KG1 (cell line): ENCODE measurements at regions not wholly inside any gene's neighbourhood (a gene's known extent, or its start where the extent isn't known, plus 50 kb on each side); places are given as distances from the start of the nearest gene placed in this dataset.

Experiments used
- DNase-seq: peaks from one replicate; lab custom pipeline; 2025; lab: John Stamatoyannopoulos, UW

DNA sequence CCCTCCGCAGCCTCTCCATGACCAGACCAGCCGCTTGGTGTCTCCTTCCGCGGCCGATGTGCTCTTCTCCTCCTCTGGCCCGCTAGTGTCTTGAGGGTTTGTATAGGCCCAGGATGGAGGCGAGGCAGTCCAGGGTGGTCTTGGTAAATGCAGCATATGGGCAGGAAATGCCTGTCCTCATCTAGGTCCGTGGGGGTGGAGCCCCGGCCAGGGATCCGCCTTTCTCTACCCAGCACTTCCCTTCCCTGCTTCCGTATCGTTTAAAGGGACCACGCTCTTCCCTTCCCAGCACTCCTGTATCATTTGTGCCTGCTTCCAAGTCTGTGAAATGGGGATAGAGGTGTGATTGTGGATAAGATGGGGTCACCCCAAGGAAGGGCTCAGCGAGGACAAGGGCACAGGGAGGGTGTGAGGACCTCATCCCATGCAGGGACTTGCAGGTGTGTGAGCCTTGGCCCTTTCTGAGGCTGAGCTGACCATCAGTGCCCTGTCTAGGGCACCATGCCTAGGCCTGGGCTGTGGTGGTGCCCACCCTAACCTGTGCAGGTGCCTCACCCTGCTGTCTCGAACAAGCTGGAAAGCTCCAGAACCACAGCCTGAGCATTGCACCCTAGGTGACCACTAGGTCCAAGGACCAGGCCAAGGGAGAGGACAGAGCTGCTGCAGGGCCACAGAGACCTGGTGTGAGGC is 326.8 kb upstream of the RTL1 start:
- no peak for DNase-seq

DNA sequence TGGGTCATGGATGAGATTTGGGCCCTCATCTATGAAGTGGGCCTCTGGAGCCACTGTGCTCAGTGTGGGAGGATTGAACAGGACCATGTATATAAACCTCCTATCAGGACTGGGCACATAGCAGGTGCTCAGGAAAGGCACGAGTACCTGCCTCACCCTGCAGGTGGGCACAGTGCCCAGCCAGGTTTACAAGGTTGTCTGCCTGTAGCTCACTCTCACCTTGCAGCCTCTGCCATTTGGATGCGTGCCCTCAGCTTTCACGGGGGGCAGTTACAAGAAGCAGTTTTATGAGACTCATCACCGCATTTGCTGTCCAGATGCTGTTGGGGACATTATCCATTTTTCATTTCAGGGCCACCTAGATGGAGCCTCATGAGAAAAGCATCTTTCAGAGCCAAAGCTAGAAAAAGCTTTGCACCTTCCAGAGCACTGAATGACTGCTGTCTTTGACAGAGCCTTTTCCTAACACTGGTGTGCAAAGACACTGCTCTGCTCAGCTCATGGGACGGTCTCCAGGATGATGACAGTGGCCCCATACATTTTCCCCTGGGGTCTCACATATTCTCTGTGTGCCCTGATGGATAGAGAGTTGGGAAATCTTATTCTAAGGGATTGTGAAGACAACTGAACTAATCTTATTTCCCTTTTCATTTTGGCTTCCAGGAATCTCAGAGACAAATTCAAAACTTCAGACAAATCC is 327.5 kb upstream of the RTL1 start:
- DNase-seq = no peak

DNA sequence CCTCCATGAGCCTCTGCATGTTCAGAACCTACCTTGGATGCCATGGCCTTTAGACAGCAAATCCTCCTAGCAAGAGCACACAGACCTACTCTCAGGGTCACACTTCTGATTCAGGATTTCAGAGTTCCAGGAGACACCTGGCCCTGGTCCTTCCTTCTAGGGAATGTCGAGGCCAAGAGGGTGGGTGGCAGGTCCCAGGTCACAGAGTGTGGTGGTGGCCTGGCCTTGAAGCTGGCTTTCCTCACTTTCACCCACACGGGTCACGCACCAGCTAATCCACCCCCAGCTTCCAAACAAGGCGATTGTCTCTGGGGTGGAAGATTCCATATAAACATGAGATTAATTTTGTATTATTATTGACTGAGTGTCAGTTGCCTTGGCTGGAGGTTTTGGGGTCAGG is 328.3 kb upstream of the RTL1 start:
- no peak for DNase-seq

DNA sequence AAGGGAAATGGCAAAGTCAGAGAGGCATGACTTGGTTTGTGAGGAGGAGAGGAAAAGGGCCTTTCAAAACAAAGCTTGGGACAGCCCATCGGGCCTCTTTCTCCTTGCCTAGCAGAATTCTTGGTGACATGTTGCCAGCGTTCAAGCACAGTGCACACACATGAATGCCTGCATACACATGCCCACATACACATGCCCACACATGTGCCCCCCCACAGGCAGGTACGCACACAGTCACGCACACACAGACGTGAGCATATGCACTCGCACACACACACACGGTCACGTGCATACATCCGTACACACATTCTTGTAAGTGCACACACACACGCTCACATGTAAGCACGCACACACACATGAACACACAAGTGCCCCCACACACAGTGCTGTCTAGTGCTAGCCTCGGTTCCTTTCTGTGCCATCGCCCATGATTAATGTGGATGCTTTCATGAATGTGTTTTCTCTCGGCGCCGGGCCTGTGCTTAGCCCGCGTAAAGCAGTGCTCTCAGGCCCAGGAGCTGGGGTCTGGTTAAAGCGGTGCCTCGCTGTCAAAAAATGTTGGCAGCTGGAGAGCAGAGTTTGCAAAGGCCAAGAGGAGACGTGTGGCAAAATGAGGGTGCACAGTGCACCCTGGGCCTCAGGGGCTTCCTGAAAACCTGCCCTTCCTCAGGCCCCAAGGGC is 328.8 kb upstream of the DIO3 start:
- no peak for DNase-seq

DNA sequence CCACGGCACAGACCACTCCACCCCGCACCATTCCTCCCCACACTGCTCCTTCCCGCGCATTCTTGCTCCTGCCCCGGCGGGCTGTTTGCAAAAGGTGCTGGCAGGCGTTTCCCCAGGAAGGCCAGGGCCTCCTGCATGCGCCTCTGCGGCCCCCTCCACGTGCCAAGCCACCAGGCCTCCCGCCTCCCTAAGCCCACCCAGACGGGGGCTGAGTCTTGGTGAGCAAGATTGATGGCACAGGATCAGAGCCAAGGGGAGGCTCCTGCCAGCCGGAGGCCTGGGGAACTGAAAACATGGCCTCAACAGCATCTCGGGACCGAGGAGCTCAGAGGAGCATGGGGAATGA is 328.3 kb upstream of the DIO3 start:
- no peak for DNase-seq

DNA sequence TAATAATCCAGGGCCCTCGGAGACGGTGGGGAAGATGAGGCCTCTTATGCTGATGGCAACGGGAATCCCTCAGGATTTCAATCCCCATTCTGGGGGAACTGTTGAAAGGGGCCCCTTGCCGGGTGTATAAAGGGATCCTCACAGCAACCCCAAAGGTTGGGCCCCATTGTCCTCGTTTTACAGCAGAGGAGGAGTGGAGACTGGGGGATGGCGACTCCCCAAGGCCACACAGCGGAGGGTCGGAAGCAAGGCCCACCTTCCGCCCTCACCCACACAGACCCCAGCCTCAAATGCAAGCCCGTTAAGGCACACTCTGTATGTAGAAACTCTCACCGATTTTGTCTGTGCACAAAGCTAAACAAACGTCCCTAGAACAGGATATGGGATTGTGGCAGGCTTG is 327.9 kb upstream of the DIO3 start:
- no peak for DNase-seq

DNA sequence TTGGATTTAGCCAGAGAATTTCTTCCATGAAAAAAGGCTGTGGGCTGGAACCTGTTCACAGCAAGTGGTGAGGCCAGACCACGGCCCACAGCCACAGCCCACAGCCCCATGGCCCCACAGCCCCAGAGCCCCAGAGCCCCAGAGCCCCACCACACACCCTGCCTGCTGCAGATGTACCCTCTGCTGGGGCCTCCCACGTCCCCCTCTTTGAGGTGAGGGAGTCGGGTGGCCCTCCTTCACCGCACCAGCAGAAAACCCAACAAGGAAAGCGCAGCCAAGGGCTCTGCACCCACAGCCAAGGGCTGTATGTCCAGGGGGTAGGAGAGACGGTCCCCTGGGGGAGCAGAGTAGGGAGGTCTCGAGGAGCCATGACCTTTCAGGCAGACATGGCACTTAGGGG is 327.5 kb upstream of the DIO3 start:
- DNase-seq = no peak

DNA sequence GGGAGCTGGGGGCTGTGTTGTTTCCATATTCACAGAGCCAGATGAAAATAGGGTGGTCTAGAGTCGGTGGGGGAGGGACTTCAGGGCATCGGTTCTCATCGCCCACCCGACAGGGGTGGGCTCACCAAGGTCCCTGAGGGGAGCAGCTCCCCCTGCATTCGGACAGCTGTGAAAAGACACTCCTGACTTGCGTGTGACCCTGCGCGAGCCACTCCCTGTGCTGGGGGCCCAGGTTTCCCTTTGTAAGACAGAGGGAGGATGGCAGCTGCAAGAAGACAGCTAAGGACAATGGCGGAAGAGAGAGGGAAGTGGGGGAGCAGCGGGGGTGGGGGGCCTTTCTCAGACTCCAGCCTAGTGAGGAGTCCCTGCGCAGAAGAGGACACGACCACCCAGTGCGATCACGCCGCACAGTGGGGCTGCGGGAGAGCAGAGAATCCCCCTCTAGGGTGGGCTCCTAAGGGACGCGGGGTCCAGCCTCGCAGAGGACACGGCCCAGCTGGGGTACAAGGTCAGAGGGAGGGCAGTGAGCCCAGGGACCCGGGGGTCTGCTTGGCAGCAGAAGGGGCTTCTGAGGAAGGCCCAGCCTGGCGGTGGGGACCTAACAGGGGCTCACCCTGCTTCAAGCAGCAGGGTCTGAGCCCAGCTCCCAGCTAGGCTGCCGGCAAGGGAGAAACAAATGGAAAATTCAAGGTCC is 326.9 kb upstream of the DIO3 start:
- no peak for DNase-seq

DNA sequence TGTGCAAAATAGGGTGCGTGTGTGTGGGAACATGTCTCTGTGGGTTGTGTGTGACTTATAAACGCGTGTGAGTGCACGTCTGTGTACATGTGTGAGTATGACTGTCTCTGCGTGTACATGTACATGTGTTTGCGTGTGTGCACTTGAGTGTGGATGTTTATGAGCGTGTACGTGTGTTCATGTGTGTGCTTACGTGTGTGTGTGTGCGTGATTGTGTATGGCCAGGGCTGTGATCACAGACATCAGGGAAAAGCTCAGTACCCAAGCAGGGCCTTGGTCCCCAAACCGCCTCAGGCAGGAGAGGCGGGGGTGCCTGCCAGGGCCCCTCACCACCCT is 326.3 kb upstream of the DIO3 start:
- DNase-seq = no peak

DNA sequence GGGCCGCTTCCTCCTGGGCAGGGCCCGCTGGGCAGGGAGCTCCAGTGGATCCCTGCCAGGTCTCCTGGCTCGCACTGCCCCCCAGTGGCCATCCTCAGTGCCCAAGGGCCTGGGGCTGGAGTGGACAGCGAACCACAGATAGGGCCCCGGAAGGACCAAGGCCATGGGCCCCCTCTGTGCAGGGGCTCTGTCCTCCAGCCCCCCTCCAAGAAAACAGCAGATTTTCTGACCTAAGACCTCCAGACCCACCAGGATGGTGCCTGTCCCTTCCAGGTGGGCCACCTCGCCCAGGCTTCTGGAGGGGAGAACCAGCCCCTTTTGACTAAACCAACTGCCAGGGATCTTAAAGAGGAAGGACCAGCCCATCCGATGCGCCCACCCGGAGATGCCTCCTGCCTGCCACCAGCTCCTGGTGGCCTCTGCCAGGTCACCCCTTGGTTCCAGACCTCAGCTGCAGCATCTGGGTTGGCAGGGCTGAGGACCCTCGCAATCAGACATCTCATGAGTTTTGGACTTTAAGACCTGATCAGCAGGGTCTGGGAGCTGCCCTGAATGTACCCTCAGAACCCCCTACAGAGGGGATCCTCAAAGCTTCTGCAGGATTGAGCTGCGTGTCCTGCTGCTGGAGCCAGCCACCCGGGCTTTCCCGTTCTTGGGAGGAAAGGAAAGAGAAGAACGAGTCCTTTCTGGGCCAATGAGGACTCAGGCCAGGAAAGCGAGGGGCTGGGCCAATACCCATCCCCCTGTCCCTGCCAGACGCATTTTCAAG is 325.8 kb upstream of the DIO3 start:
- DNase-seq = no peak

DNA sequence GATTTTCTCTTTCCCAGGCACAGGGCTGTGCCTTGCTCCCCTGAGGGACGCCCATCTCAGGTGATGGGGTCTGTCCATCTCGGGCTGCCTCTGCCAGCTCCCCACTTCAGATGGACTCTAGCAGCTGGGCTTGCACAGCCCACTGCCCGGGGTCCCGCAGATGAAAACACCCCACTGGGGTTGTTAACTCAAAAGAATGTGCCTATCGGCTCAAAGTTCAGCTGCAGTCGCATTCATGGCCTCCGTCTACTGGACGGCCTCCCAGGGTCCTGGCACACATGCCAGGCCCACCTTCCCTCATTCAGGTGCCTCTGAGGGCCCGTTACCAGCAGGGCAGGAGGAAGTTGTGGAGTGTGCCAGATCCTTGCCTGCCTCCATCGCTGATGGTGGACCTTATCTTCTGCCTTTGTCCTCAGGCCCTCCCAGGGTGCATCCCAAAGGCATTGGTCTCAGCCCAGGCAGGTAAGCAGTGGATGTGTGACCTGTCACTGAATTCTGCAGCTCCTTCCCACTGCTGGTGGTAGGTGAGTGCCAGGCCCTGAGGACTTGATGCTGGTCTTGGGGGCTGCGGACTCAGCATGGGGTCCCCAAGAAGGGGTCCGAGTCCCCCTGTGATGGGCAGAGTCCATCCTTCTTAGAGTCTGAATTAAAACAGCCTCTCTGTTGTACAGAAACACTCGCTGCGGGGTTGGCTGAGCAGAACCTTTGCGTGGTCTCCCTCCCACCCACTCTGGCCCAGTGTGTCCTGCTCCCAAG is 324.6 kb upstream of the DIO3 start:
- no peak for DNase-seq

DNA sequence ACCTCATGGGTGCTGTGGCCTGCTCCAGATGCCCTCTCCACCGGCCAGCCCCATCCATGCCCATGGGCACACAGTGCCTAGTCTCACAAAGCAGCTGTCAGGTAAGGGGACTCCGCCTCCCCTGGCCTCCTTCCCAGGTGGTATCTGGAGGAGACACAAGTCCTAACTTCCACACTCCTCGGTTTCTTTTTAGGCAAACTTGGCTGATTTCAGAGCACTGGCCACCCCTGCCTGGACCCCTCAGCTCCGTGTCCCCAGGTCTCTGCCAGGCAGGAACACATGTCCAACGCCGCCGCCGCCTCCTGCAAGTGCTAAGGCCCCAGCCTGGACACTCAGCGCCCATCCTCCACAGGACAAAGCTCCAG is 324.1 kb upstream of the DIO3 start:
- DNase-seq = no peak

DNA sequence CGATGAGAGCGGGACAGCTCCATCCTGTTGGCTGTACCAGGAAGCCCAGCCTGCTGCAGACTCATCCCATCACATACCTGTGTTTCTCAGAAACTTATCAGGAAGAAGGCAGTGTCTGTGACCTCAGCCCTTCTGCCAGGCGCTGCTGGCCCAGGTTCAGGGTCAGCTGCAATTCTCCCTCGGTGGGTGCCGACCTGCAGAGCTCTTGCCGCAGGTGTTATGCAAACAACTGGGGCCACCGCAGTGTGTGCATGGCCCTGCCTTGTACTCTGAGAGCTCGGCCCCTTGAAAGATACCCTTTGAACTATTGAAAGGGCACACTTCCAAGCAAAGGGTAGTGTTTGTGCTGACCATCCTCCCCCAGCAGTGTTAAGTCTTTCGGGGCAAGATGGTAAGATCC is 322.2 kb upstream of the DIO3 start:
- no peak for DNase-seq

DNA sequence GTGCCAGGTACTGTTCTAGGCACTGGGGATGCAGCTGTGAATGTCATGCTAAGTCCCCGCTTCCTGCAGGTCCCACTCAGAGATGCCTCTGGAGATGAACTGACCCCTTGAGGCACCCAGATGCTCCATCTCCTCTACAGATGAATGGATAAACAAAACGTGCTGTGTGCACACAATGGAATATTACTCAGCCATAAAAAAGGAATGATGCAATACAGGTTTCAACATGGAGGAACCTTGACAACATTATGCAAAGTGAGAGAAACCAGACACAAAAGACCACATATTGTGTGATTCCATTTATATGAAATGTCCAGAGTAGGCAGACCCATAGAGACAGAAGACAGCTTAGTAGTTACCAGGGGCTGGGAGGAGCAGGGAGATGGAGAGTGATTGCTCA is 320.1 kb upstream of the DIO3 start:
- no peak for DNase-seq

DNA sequence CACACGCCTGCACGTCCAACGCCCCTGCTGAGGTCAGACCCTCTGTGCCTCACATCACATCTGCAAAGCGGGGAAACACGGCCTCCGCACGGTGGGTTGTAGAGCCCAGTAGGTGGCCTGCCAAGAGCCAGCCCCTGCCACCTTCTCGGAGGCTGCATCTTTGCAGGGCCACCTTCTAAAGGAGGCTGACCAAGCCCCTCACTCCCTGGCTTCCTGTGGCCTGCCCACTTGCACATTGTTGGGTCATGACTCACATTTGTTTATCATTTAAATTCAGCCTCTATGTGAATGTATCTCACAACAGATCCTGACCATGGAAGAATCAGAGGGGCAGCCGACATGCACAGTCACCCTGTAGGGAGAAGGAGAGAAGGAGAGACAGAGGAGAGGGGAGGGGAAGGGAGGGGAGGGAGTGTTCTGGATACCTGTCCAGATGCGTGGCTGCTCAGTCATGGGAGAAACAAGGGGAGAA is 319.5 kb upstream of the DIO3 start:
- DNase-seq = no peak

DNA sequence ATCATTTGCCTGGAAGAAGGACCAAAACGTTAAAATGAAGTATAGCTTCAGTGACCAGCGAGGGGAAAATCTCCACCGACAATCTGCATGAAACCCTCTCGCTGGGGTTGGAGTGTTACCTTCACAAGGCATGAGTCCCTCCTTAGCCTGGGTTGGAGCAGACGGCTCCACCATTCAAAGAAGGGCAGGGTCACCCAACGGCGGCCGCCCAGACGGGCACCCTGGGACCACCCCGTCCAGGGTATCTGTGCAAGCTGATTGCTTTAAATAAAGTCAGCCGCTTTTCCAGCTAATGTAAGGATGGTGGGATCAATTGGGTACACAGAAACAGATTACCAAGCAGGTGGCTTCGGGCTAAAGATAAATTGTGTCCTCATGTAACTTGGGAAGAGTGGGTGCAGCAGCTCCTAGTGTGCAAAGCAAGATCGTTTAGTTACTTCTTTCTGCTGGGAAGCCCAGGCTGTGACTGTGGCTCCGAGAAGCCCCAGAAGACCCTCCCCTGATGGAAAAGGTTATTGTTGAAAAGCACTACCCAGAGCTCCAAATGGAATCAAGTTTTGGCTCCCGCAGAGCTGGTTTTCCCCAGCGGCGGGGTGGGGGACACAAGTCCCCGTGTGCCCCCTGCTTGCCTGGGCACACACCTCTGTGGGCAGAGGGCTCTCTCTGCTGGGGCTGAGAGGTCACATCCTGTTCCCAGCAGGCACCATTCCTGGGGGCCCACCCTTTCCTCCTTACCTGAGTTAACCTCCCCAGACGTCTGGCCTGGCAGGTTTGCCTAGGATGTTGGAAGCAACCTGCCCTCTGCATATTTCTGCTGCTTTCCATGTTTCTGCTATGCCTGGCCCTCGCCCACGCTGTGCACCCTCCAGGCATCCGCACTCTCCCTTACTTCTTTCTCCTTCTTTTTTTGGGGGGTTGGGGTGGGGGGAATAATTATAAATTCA is 318.6 kb upstream of the DIO3 start:
- no peak for DNase-seq

DNA sequence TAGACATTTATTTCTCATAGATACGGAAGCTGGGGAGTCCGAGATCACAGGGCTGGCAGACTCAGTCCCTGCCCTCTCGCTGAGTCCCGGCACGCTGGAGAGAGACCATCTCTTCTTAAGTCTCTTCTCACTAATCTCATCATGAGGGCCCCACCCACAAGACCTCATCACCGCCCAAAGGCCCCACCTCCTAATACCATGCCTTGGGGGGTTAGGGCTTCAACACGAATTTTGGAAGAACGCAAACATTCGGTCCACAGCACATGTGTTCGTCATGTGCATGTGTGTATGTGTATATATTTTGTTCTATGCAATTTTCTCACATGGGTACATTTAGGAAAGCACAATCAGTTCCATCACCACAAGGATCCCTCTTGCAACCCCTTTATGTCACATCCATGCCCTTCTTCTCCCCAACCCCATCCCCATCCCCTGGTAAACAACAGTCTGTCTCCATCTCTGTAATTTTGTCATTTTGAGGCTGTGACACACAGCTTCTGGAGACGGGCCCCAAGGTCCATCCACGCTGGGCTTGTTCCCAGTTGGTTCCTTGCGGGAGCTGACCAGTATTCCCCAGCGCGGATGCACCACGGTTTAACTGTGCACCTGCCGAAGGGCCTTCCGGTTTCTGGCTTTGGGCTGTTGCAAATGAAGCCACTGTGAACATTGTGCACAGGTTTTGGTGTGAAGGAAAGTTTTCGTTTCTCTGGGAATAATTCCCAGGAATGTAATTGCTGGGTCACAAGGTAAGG is 317.5 kb upstream of the DIO3 start:
- DNase-seq = no peak

DNA sequence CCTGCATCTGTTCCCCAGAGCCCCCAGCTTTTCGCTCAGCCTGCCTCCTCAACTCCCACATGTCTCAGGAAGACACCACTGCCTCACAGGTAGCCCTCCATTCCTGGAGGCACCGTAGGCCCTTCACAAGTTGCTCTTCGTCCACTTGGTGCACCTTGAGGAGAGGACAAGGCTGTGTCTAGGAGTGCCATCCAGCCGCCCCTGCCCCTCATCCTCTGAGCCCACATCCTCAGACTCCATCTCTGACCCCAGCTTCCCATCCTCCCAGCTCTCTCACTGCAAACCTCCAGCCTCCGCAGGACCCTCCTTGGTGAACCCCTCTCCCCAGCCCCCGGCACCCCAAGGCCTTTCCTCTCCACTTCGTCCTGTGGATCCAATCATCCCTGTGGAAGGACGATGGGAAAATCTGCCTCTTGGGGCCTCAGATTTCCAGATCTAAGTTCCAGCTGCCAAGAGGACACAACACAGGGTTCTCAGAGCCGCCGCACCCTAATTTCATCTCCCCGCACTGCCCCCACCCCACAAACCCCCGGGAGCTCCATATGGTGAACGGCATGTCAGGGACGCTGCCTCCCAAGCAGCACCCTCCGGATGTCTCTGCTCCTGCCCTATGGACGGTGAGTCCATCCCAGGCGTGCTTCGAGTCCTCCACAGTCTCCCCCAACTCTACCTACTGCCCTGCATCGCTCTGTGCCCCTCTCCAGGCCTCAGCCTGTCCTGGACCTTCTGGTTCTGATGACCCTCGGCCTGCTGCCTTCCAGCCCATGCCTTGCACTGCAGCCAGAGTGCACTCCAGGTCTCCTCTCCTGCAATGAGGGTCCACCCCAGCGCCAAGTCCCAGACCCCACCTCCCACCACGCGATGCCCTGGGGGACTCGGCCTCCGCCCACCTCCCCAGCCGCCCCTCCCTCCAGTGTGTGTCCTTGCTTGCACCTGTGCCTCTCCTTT is 314.1 kb upstream of the DIO3 start:
- no peak for DNase-seq
